ENCODE measurements at regions not wholly inside any gene's neighbourhood (a gene's known extent, or its start where the extent isn't known, plus 50 kb on each side); places are given as distances from the start of the nearest gene placed in this dataset.

- Mint-ChIP-seq H3K36me3 (ENCODE audit: low read depth) (no peaks in the 10 kb centered on the region), H3K27me3 (peaks cover 3% of the 10 kb centered on the region), H3K9me3 (peaks cover 3% of the 10 kb centered on the region), H3K4me3 (no peak overlapping the region), H3K27ac (no peak overlapping the region), H3K4me1 (no peaks in the 10 kb centered on the region)
- no peak for ATAC-seq (replicated peaks)
Observed at GRCh38 chr5:98102936-98103335, 670.5 kb upstream of the RGMB start.

GRCh38 chr5:98103807-98104206, 669.7 kb upstream of the RGMB start:
- Mint-ChIP-seq H3K27ac (no peak overlapping the region), H3K36me3 (ENCODE audit: low read depth) (no peaks in the 10 kb centered on the region), H3K4me3 (no peak overlapping the region), H3K4me1 (no peaks in the 10 kb centered on the region), H3K27me3 (peaks cover 8% of the 10 kb centered on the region), H3K9me3 (peaks cover 3% of the 10 kb centered on the region)
- ATAC-seq (replicated peaks) = no peak

- H3K4me3 Mint-ChIP-seq = no peak overlapping the region
- H3K36me3 Mint-ChIP-seq (ENCODE audit: low read depth) = no peaks in the 10 kb centered on the region
- H3K4me1 Mint-ChIP-seq = no peaks in the 10 kb centered on the region
- no peak for ATAC-seq (replicated peaks)
- no peak overlapping the region for H3K27ac Mint-ChIP-seq
- peaks cover 3% of the 10 kb centered on the region for H3K9me3 Mint-ChIP-seq
- H3K27me3 Mint-ChIP-seq = peaks cover 8% of the 10 kb centered on the region
Observed at GRCh38 chr5:98104454-98105188, 668.8 kb upstream of the RGMB start.

GRCh38 chr5:98105681-98106080, 667.8 kb upstream of the RGMB start:
- ATAC-seq (replicated peaks) = no peak
- Mint-ChIP-seq H3K9me3 (peaks cover 3% of the 10 kb centered on the region), H3K36me3 (ENCODE audit: low read depth) (no peaks in the 10 kb centered on the region)

GRCh38 chr5:98106116-98107031, 667.1 kb upstream of the RGMB start:
- no peak overlapping the region for H3K4me3 Mint-ChIP-seq
- no peaks in the 10 kb centered on the region for H3K36me3 Mint-ChIP-seq (ENCODE audit: low read depth)
- no peaks in the 10 kb centered on the region for H3K4me1 Mint-ChIP-seq
- ATAC-seq (replicated peaks) = no peak
- no peak overlapping the region for H3K27ac Mint-ChIP-seq
- H3K27me3 Mint-ChIP-seq = peaks cover 8% of the 10 kb centered on the region
- peaks cover 3% of the 10 kb centered on the region for H3K9me3 Mint-ChIP-seq

More at GRCh38 chr5:98105681-98106080, 667.8 kb upstream of the RGMB start:
- H3K4me3 Mint-ChIP-seq = no peak overlapping the region
- H3K27ac Mint-ChIP-seq = no peak overlapping the region
- H3K4me1 Mint-ChIP-seq = no peaks in the 10 kb centered on the region
- H3K27me3 Mint-ChIP-seq = peaks cover 8% of the 10 kb centered on the region

- Mint-ChIP-seq H3K4me3 (no peak overlapping the region), H3K9me3 (peaks cover 3% of the 10 kb centered on the region), H3K27ac (no peak overlapping the region), H3K4me1 (no peaks in the 10 kb centered on the region), H3K27me3 (peaks cover 8% of the 10 kb centered on the region), H3K36me3 (ENCODE audit: low read depth) (no peaks in the 10 kb centered on the region)
- no peak for ATAC-seq (replicated peaks)
Observed at GRCh38 chr5:98108497-98108896, 665.0 kb upstream of the RGMB start.

- peaks cover 8% of the 10 kb centered on the region for H3K27me3 Mint-ChIP-seq
- H3K4me1 Mint-ChIP-seq = no peaks in the 10 kb centered on the region
- H3K9me3 Mint-ChIP-seq = no peaks in the 10 kb centered on the region
- ATAC-seq (replicated peaks) = no peak
- no peak overlapping the region for H3K4me3 Mint-ChIP-seq
- H3K27ac Mint-ChIP-seq = no peak overlapping the region
- H3K36me3 Mint-ChIP-seq (ENCODE audit: low read depth) = no peaks in the 10 kb centered on the region
Observed at GRCh38 chr5:98109561-98110006, 663.9 kb upstream of the RGMB start.

- Mint-ChIP-seq H3K9me3 (no peaks in the 10 kb centered on the region), H3K27me3 (peaks cover 8% of the 10 kb centered on the region), H3K4me1 (no peaks in the 10 kb centered on the region), H3K4me3 (no peak overlapping the region), H3K27ac (no peak overlapping the region), H3K36me3 (ENCODE audit: low read depth) (no peaks in the 10 kb centered on the region)
- no peak for ATAC-seq (replicated peaks)
Observed at GRCh38 chr5:98110282-98110691, 663.2 kb upstream of the RGMB start.

- Mint-ChIP-seq H3K4me1 (no peaks in the 10 kb centered on the region), H3K36me3 (ENCODE audit: low read depth) (no peaks in the 10 kb centered on the region), H3K9me3 (no peaks in the 10 kb centered on the region), H3K27ac (no peak overlapping the region), H3K4me3 (no peak overlapping the region), H3K27me3 (peaks cover 8% of the 10 kb centered on the region)
- ATAC-seq (replicated peaks) = no peak
Observed at GRCh38 chr5:98110791-98111190, 662.7 kb upstream of the RGMB start.

- Mint-ChIP-seq H3K4me3 (no peak overlapping the region), H3K27ac (no peak overlapping the region), H3K36me3 (ENCODE audit: low read depth) (no peaks in the 10 kb centered on the region), H3K27me3 (peaks cover 4% of the 10 kb centered on the region), H3K4me1 (no peaks in the 10 kb centered on the region), H3K9me3 (peaks cover 5% of the 10 kb centered on the region)
- no peak for ATAC-seq (replicated peaks)
Observed at GRCh38 chr5:98111686-98112085, 661.8 kb upstream of the RGMB start.

GRCh38 chr5:98121036-98121936, 652.2 kb upstream of the RGMB start:
- Mint-ChIP-seq H3K36me3 (ENCODE audit: low read depth) (no peaks in the 10 kb centered on the region), H3K27ac (no peak overlapping the region), H3K9me3 (peaks cover 7% of the 10 kb centered on the region), H3K4me1 (no peaks in the 10 kb centered on the region), H3K4me3 (no peak overlapping the region), H3K27me3 (peaks cover 5% of the 10 kb centered on the region)
- ATAC-seq (replicated peaks) = no peak

GRCh38 chr5:98128271-98128670, 645.2 kb upstream of the RGMB start:
- H3K4me1 Mint-ChIP-seq = no peaks in the 10 kb centered on the region
- H3K36me3 Mint-ChIP-seq (ENCODE audit: low read depth) = no peaks in the 10 kb centered on the region
- H3K9me3 Mint-ChIP-seq = no peaks in the 10 kb centered on the region
- H3K4me3 Mint-ChIP-seq = no peak overlapping the region
- no peak overlapping the region for H3K27ac Mint-ChIP-seq
- H3K27me3 Mint-ChIP-seq = no peaks in the 10 kb centered on the region
- ATAC-seq (replicated peaks) = no peak

- ATAC-seq (replicated peaks) = no peak
- Mint-ChIP-seq H3K9me3 (no peaks in the 10 kb centered on the region), H3K27ac (no peak overlapping the region), H3K4me3 (no peak overlapping the region), H3K27me3 (no peaks in the 10 kb centered on the region), H3K36me3 (ENCODE audit: low read depth) (no peaks in the 10 kb centered on the region), H3K4me1 (no peaks in the 10 kb centered on the region)
Observed at GRCh38 chr5:98128846-98129245, 644.6 kb upstream of the RGMB start.

All from activated T-helper 17 cell treated with anti-CD3 and anti-CD28 coated beads, Interleukin-2, amount 50 U/mL, for 72 hours (primary cell).